ENCODE measurements at regions not wholly inside any gene's neighbourhood (a gene's known extent, or its start where the extent isn't known, plus 50 kb on each side); places are given as distances from the start of the nearest gene placed in this dataset.

DNA sequence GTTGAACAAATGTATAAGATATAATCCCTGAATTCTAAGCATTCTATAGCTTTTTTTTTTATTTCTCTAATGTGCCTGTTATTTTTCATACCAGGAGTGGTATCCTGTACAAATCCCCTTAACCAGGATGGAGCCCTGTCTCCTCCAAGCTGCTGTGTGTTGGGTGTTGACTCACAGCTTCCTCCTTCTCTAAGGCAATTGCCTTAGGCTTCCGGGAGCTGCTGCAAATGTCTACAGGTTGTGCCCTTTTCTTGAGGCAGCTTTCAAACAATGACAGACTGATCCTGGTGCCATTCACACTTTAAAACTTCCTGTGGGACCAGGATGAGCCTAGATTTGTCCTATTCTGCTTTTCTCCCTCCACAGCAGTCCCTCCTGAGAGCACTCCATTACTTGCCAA lies 173.2 kb downstream of the BTBD3 start:
- no peak for TF ChIP-seq POLR2AphosphoS5 (IDR thresholded peaks at IDR 0.05; ENCODE audit: low read depth, low read length)
- TF ChIP-seq TAF1 (IDR thresholded peaks at IDR 0.05; ENCODE audit: low read depth, low read length), result no peak
- no peak for TF ChIP-seq POLR2A (IDR thresholded peaks at IDR 0.05; ENCODE audit: low read depth, low read length)
- no peak for TF ChIP-seq SPI1 (IDR thresholded peaks at IDR 0.05; ENCODE audit: low read depth, low read length)
- TF ChIP-seq POU2F2 (IDR thresholded peaks at IDR 0.05; ENCODE audit: low read depth, low read length), result no peak

All from GM12891 (cell line).